ENCODE measurements at regions not wholly inside any gene's neighbourhood (a gene's known extent, or its start where the extent isn't known, plus 50 kb on each side); places are given as distances from the start of the nearest gene placed in this dataset.

DNA sequence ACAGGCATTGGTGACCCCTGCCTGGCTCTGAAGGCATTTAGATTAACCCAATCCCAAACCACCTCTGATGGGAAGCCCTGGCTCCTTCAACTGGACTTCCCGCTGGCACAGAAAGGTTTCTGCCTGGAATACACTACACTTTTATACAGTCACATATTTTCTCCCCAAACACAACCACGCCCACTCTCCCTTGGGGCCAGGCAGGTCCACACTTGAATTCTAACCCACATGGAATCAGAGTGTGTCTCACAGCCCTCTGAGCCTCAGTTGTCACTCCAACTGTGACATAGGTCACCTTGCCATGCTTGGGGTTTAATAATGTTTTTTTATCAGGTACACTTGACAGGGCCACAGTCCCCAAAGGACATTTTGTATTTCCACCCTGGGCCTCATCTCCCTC lies 368.6 kb downstream of the BCL11B start:
- no peaks in the 10 kb centered on the region for H3K9me3 ChIP-seq (ENCODE audit: control insufficient read depth, insufficient read depth, low read length)
- H3K27ac ChIP-seq (ENCODE audit: low read length) = no peak overlapping the region
- intact Hi-C loops (cut with micrococcal nuclease) = no loop called here

DNA sequence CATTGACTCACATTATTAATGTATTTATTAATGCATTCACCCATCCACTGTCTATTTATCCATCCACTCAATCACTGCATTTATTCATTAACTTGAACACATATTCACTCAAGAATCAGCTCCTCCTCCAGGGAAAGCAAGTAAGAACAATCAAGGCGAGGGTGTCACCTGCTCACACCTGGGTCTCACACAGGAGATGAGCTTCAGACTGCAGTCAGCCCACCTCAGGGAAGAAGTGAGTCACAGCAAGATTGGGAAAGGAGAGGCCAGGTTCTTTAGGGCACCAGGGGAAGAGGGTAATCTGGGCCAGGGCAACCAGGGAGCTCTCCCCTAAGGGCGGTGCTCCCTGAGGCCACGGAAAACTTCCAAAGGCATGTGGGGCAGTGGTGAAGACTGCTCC lies 367.3 kb downstream of the BCL11B start:
- ATAC-seq (no peak), DNase-seq (no peak)
- no peaks in the 10 kb centered on the region for H3K36me3 ChIP-seq (ENCODE audit: control insufficient read depth, insufficient read depth, low read length)
- no peak overlapping the region for H3K27ac ChIP-seq (ENCODE audit: low read length)
- H3K36me3 Mint-ChIP-seq = no peaks in the 10 kb centered on the region
- no peak overlapping the region for H3K27ac Mint-ChIP-seq
- no peaks in the 10 kb centered on the region for H3K4me1 ChIP-seq (ENCODE audit: control insufficient read depth, insufficient read depth, low read length)
- WGBS (ENCODE audit: insufficient coverage) = 83% methylated on average over 3 of the region's 3 CpGs
- H3K9me3 ChIP-seq (ENCODE audit: control insufficient read depth, insufficient read depth, low read length) = no peaks in the 10 kb centered on the region
- H3K27me3 Mint-ChIP-seq (ENCODE audit: low read depth in 2 of 2) = peaks cover 6 to 8% of the 10 kb centered on the region in 2 donors
- H3K4me3 ChIP-seq (ENCODE audit: low read length) = no peak overlapping the region
- intact Hi-C loops (cut with micrococcal nuclease) = no loop called here
- no peak overlapping the region for H3K4me3 Mint-ChIP-seq
- H3K4me1 Mint-ChIP-seq = no peaks in the 10 kb centered on the region
- TF ChIP-seq, protein P1, sequence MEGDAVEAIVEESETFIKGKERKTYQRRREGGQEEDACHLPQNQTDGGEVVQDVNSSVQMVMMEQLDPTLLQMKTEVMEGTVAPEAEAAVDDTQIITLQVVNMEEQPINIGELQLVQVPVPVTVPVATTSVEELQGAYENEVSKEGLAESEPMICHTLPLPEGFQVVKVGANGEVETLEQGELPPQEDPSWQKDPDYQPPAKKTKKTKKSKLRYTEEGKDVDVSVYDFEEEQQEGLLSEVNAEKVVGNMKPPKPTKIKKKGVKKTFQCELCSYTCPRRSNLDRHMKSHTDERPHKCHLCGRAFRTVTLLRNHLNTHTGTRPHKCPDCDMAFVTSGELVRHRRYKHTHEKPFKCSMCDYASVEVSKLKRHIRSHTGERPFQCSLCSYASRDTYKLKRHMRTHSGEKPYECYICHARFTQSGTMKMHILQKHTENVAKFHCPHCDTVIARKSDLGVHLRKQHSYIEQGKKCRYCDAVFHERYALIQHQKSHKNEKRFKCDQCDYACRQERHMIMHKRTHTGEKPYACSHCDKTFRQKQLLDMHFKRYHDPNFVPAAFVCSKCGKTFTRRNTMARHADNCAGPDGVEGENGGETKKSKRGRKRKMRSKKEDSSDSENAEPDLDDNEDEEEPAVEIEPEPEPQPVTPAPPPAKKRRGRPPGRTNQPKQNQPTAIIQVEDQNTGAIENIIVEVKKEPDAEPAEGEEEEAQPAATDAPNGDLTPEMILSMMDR (IDR thresholded peaks at IDR 0.05) = no peak
- H3K9me3 Mint-ChIP-seq = no peaks in the 10 kb centered on the region
- H3K27me3 ChIP-seq (ENCODE audit: control insufficient read depth, insufficient read depth, low read length) = no peaks in the 10 kb centered on the region

More for the DNA sequence above, 368.6 kb downstream of the BCL11B start:
- no peaks in the 10 kb centered on the region for H3K36me3 ChIP-seq (ENCODE audit: control insufficient read depth, insufficient read depth, low read length)
- DNase-seq (no peak), ATAC-seq (no peak)
- no peaks in the 10 kb centered on the region for H3K27me3 ChIP-seq (ENCODE audit: control insufficient read depth, insufficient read depth, low read length)
- H3K4me3 ChIP-seq (ENCODE audit: low read length) = no peak overlapping the region
- TF ChIP-seq, protein P1 (IDR thresholded peaks at IDR 0.05) = no peak
- peaks cover 6 to 8% of the 10 kb centered on the region in 2 donors for H3K27me3 Mint-ChIP-seq (ENCODE audit: low read depth in 2 of 2)
- no peaks in the 10 kb centered on the region for H3K4me1 Mint-ChIP-seq
- H3K4me1 ChIP-seq (ENCODE audit: control insufficient read depth, insufficient read depth, low read length) = no peaks in the 10 kb centered on the region
- no peak overlapping the region for H3K27ac Mint-ChIP-seq
- H3K36me3 Mint-ChIP-seq = no peaks in the 10 kb centered on the region
- 89% methylated on average over 2 of the region's 2 CpGs for WGBS (ENCODE audit: insufficient coverage)
- no peak overlapping the region for H3K4me3 Mint-ChIP-seq
- no peaks in the 10 kb centered on the region for H3K9me3 Mint-ChIP-seq

DNA sequence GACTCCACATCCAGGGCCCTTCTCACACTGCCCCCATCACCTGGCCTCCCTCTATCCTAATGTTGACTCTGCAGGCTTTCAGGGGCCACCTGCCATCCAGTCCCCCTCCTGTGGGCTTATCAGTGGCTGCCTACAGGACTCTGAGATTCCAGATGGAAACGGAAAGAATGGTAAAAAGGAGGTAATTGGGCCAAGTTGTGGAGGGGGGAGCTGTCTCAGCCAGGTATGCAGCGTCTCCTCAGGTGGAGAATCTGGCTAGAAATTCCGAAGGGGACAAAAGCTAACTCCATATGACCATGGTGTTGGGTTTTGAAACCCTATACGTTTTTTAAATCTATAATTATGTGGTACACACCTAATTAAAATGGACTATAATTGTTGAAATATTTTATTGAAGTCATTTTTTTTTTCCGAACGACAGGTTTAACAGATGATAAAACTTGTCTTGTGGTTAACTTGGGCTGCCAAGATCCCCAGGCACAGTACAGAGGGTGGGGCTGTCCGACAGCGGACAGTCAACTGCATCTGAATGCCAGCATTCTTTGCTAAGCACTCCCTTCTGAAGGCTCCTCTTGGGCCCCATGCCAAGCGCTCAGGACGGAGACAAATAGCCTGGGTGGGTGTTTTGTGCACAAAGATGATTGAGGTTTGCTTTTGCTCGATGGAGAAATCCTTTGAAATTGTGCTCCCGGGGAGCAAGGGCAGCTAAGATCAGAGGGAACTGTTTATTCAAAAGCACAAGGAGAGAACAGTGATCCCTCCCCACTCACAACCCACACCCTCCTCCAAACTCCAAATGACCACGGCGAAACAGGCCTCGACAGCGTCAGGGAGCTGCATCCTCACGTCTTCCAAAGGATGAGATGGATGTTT lies 365.6 kb downstream of the BCL11B start:
- Mint-ChIP-seq H3K4me1 (no peaks in the 10 kb centered on the region), H3K4me3 (no peak overlapping the region), H3K27me3 (ENCODE audit: low read depth in 2 of 2) (peaks cover 11 to 17% of the 10 kb centered on the region in 2 donors), H3K27ac (no peak overlapping the region), H3K9me3 (no peaks in the 10 kb centered on the region), H3K36me3 (no peaks in the 10 kb centered on the region)
- Histone ChIP-seq H3K27me3 (ENCODE audit: control insufficient read depth, insufficient read depth, low read length) (no peaks in the 10 kb centered on the region), H3K4me1 (ENCODE audit: control insufficient read depth, insufficient read depth, low read length) (no peaks in the 10 kb centered on the region), H3K36me3 (ENCODE audit: control insufficient read depth, insufficient read depth, low read length) (no peaks in the 10 kb centered on the region), H3K27ac (ENCODE audit: low read length) (no peak overlapping the region), H3K9me3 (ENCODE audit: control insufficient read depth, insufficient read depth, low read length) (no peaks in the 10 kb centered on the region), H3K4me3 (ENCODE audit: low read length) (no peak overlapping the region)
- ATAC-seq (no peak), DNase-seq (no peak)
- TF ChIP-seq, protein P1 (IDR thresholded peaks at IDR 0.05) = no peak
- intact Hi-C loops (cut with micrococcal nuclease) = no loop called here
- 62% methylated on average over 15 of the region's 17 CpGs for WGBS (ENCODE audit: insufficient coverage)

DNA sequence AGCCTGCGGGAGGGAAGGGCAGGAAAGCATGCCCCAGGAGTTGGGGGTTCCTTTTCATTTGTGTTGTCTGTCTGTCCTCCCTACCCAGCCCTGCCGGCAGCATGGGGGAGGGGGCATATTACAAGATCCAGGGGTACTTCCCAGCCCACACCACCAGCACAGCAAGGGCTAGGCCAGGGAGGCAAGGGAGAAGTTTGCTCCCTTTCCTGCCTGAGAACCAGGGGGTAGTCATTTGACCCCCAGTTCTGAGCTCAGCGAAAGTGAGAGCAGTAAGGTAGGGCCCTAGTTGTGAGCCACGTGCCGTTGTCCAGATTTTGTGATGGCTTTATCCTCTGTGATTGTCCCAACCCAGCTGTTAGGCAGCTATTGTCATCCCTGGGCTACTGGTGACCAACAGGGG lies 364.7 kb downstream of the BCL11B start:
- Histone ChIP-seq H3K4me3 (ENCODE audit: low read length) (no peak overlapping the region), H3K4me1 (ENCODE audit: control insufficient read depth, insufficient read depth, low read length) (no peaks in the 10 kb centered on the region), H3K36me3 (ENCODE audit: control insufficient read depth, insufficient read depth, low read length) (no peaks in the 10 kb centered on the region), H3K27me3 (ENCODE audit: control insufficient read depth, insufficient read depth, low read length) (no peaks in the 10 kb centered on the region), H3K9me3 (ENCODE audit: control insufficient read depth, insufficient read depth, low read length) (no peaks in the 10 kb centered on the region), H3K27ac (ENCODE audit: low read length) (no peak overlapping the region)
- no peaks in the 10 kb centered on the region for H3K36me3 Mint-ChIP-seq
- H3K9me3 Mint-ChIP-seq = no peaks in the 10 kb centered on the region
- intact Hi-C loops (cut with micrococcal nuclease) = no loop called here
- WGBS (ENCODE audit: insufficient coverage) = 78% methylated on average over 4 of the region's 5 CpGs
- ATAC-seq (no peak), DNase-seq (no peak)
- peaks cover 8 to 19% of the 10 kb centered on the region in 2 donors for H3K27me3 Mint-ChIP-seq (ENCODE audit: low read depth in 2 of 2)
- TF ChIP-seq, protein P1 (IDR thresholded peaks at IDR 0.05) = no peak
- H3K4me1 Mint-ChIP-seq = no peaks in the 10 kb centered on the region
- no peak overlapping the region for H3K4me3 Mint-ChIP-seq
- no peak overlapping the region for H3K27ac Mint-ChIP-seq
